ENCODE measurements at regions not wholly inside any gene's neighbourhood (a gene's known extent, or its start where the extent isn't known, plus 50 kb on each side); places are given as distances from the start of the nearest gene placed in this dataset.

- TF ChIP-seq CTCF (IDR thresholded peaks at IDR 0.05) (no peak), POLR2AphosphoS5 (IDR thresholded peaks at IDR 0.05) (no peak), EP300 (IDR thresholded peaks at IDR 0.05) (no peak)
Measured at GRCh38 chr19:28847468-28847867, 365.5 kb downstream of the UQCRFS1 start.

Data from sigmoid colon (tissue), 4 donors.